ENCODE measurements at regions not wholly inside any gene's neighbourhood (a gene's known extent, or its start where the extent isn't known, plus 50 kb on each side); places are given as distances from the start of the nearest gene placed in this dataset.
"Not testable (repeated sequence)": the region's sequence is repeated elsewhere in the genome, so short reads cannot be mapped to it uniquely, and the experiment has no call there.

- DNase-seq (ENCODE audit: low read depth) = no peak
These were observed 64.1 kb upstream of the MMS22L start for GRCh38 chr6:97347111-97347510.

- no peak for DNase-seq (ENCODE audit: low read depth)
These were observed 78.3 kb upstream of the MMS22L start for GRCh38 chr6:97361286-97361685.

GRCh38 chr6:97364327-97364726, 81.3 kb upstream of the MMS22L start:
- no peak for DNase-seq (ENCODE audit: low read depth)

GRCh38 chr6:97382071-97382470, 99.1 kb upstream of the MMS22L start:
- not testable (repeated sequence) for DNase-seq (ENCODE audit: low read depth)

GRCh38 chr6:97392735-97393134, 109.7 kb upstream of the MMS22L start:
- DNase-seq (ENCODE audit: low read depth) = no peak

- DNase-seq (ENCODE audit: low read depth) = peak; percentile 30
These were observed 111.2 kb upstream of the MMS22L start for GRCh38 chr6:97394160-97394748.

GRCh38 chr6:97396880-97397279, 113.9 kb upstream of the MMS22L start:
- no peak for DNase-seq (ENCODE audit: low read depth)

GRCh38 chr6:97399208-97399607, 116.2 kb upstream of the MMS22L start:
- DNase-seq (ENCODE audit: low read depth) = no peak

- DNase-seq (ENCODE audit: low read depth) = no peak
These were observed 118.5 kb upstream of the MMS22L start for GRCh38 chr6:97401533-97401932.

- no peak for DNase-seq (ENCODE audit: low read depth)
These were observed 122.9 kb upstream of the MMS22L start for GRCh38 chr6:97405818-97406409.

GRCh38 chr6:97406633-97407032, 123.6 kb upstream of the MMS22L start:
- DNase-seq (ENCODE audit: low read depth) = no peak

- no peak for DNase-seq (ENCODE audit: low read depth)
These were observed 128.6 kb upstream of the MMS22L start for GRCh38 chr6:97411610-97412009.

- no peak for DNase-seq (ENCODE audit: low read depth)
These were observed 129.5 kb upstream of the MMS22L start for GRCh38 chr6:97412511-97412910.

- no peak for DNase-seq (ENCODE audit: low read depth)
These were observed 139.2 kb upstream of the MMS22L start for GRCh38 chr6:97422171-97422570.

GRCh38 chr6:97423190-97423589, 140.2 kb upstream of the MMS22L start:
- DNase-seq (ENCODE audit: low read depth) = no peak

- no peak for DNase-seq (ENCODE audit: low read depth)
These were observed 144.6 kb upstream of the MMS22L start for GRCh38 chr6:97427648-97428047.

- no peak for DNase-seq (ENCODE audit: low read depth)
These were observed 154.1 kb upstream of the MMS22L start for GRCh38 chr6:97437087-97437486.

GRCh38 chr6:97438011-97438671, 155.1 kb upstream of the MMS22L start:
- no peak for DNase-seq (ENCODE audit: low read depth)

- no peak for DNase-seq (ENCODE audit: low read depth)
These were observed 157.7 kb upstream of the MMS22L start for GRCh38 chr6:97440590-97441176.

- no peak for DNase-seq (ENCODE audit: low read depth)
These were observed 160.5 kb upstream of the MMS22L start for GRCh38 chr6:97443408-97444080.

GRCh38 chr6:97445407-97445806, 162.4 kb upstream of the MMS22L start:
- no peak for DNase-seq (ENCODE audit: low read depth)

GRCh38 chr6:97449444-97449966, 166.5 kb upstream of the MMS22L start:
- no peak for DNase-seq (ENCODE audit: low read depth)

- no peak for DNase-seq (ENCODE audit: low read depth)
These were observed 167.1 kb upstream of the MMS22L start for GRCh38 chr6:97450087-97450486.
